HG03108 (cell line): ENCODE measurements at regions not wholly inside any gene's neighbourhood (a gene's known extent, or its start where the extent isn't known, plus 50 kb on each side); places are given as distances from the start of the nearest gene placed in this dataset.
"Not testable (repeated sequence)": the region's sequence is repeated elsewhere in the genome, so short reads cannot be mapped to it uniquely, and the experiment has no call there.

ENCODE experiments used
- ATAC-seq: cut with Tn5 transposase; IDR thresholded peaks from one replicate; pipeline ENCODE4 v1.9.1; 2021; ENCODE audit warnings: moderate library complexity; ENCODE audit not compliant: unreplicated experiment

DNA sequence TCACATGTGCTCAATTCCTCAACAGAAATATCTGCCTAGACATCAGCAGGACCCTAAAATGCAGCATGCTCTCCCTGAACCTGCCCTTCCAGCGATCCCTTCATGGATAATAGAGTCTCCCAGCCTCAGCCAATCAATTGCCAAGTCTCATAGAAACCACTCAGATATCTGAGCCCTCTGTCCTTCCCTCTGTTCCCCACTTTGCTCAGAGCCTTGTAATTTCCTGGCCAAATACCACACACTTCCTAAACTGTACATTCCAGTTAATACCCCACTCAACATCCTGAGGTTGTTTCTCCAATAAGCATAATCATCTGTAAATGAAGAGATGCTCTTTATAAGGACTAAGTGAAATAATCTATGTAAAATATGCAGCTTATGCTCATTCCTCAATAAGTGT lies 59.3 kb upstream of the PTGFRN start:
- no peak for ATAC-seq

DNA sequence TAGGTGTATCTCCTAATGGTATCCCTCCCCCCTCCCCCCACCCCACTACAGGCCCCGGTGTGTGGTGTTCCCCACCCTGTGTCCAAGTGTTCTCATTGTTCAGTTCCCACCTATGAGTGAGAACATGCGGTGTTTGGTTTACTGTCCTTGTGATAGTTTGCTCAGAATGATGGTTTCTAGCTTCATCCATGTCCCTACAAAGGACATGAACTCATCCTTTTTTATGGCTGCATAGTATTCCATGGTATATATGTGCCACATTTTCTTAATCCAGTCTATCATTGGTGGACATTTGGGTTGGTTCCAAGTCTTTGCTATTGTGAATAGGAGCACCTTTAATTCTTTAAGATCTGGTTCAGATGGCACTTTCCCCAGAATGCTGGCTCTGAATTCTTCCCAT lies 58.5 kb upstream of the PTGFRN start:
- not testable (repeated sequence) for ATAC-seq

DNA sequence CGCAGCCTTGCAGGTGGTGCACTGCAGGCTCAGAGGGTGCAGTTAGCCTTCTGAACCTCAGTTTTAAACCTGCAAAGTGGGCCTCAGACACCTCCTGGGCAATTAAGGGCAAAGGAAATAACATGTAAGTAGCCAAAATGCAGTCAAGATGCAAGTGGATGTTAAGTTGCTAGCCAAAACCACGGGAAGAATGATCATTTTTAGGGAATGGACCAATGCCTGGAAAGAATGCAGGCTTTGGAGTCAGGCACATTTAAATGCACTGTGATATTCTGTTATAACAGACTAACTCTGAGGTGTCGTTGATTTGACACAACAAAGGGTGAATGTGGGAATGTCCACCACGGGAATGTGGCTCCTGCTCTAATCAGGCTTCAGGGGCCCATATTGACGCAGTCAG lies 57.9 kb upstream of the PTGFRN start:
- no peak for ATAC-seq

DNA sequence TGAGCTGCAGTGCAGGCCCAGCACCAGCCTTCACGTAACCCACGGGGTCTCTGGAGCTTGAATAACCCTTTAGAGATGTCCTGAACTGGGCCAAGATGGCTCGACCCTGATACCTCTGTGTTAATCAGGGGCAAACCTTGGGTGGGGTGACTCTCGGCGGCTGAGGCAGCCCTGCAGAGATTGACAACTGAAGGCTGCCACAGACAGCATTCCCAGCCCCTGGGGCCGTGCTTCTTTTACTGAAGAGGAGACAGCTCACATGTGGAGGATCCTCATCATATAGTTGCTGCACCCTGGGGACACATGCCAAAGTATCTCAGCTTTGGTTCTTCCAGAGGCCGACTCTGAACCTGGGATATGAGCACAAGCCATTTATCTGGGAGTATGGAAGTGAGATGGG lies 57.3 kb upstream of the PTGFRN start:
- no peak for ATAC-seq

DNA sequence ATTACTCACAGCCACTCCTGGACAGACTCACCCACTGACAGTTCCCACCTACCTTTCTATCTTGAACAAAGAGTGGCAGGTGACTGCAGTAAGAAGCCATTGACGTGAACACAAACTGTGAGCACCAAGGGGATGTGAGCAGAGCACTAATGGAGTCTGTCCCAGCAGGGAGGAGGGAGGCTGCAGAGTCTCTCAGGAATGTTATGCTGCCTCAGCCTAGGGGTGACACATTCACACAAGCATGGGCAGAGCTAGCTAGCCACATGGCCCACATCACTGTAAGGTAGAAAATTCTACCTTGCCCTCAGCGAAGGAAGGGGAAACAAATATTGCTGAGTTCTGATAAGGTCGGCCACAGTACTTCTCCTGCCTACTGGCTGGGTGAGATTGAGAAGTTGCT lies 56.8 kb upstream of the PTGFRN start:
- ATAC-seq, result no peak

DNA sequence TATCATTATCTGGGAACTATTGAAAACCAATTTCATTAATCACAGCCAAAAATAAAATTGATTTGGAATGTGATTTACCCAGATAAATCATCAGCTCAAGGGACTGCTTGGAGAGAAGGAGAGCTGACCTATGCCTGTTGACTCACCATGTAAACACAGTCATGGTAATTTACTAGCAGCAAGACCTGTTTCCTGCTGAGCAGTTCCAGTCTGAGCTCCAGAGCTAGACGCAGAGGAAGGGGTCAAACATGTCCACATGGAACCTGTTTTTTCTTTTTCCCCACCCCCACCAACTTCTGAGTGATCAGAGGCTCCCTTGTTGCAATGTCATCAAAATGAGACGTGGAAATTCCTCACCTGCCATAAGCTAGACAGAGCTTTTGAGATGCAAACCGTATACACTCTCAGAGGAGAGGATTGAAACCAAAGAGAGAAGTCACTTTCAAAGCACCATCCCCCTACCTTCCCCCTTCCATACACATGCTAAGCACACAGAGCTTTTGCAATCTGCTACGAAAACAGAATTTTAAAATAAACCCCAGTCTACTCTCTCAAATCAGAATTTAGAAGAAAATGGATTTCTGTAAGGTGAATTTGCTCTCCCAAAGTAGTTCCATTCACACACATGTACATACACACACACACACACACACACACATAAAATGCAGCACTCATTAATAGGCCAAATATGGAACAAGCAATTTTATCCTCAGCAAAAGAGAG lies 55.9 kb upstream of the PTGFRN start:
- no peak for ATAC-seq

DNA sequence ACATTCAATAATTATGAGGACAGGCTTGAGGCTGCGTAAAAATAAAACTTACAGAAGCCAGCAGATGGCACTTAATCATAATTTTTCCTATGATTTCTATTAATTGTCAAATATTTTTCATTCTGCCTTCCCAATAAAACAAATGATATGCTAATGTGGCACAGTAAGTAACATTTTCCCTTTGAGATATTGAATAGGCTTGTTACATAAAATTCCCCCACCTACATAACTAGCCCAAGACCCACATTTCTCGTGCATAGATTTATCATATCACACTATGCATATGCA lies 55.4 kb upstream of the PTGFRN start:
- ATAC-seq, result no peak

DNA sequence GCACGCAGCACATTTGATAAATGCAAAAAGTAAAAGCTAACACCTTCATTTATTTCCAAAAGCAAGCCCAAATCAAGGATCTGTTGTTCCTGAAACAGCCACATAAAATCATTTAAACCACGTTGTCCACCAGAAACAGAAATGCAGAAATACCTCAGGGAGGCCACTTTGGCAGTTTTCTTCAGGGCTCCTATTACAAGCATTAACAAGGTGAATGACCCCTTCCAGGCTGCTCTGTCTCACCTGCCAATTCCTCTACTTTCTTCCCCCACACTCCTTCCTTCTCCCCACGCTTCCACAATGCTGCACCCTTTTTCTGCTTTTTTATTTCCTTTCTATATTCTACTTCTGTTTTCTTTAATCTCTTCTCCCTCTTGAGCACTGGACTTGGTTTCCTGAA lies 55.0 kb upstream of the PTGFRN start:
- no peak for ATAC-seq

DNA sequence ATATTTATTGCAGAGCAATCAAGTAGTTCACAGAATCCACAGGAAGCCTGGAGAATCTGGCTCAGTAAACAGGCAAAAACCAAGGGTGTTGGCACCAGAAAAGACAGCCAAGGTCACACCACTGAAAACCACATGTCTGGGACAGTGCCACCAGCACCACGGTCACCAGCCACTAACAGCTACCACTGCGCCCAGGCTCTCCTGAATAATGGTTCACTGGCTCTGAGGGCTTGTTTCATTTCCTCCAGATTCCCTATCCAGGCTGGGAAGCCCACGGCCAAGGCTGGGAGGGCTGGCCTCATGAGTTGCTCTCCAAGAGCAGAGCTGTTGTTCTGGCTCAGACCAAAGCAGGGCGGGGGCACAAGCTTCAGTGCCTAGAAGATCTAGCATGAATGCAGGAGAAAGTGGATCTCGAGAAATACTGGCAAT lies 54.5 kb upstream of the PTGFRN start:
- no peak for ATAC-seq

DNA sequence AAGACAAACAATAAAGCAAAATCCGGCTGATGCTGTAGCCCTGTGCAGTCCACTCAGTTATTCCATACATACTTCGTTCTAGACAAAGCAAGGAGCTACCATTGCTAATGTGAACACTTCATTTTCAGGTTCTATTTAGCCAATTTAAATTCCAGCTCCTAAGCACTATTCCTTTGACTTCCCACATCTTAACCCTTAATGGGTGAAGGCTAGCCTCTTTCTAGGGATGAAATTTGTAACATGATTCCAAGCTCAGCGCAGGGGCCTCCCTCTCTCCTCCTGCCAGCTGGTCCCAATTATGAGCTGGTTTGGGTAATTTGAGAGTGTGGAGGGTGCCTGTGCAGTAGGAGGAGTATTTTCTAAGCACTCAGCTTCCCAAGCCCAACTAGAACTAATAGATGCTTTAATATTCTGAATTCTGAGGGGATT lies 53.9 kb upstream of the PTGFRN start:
- no peak for ATAC-seq

DNA sequence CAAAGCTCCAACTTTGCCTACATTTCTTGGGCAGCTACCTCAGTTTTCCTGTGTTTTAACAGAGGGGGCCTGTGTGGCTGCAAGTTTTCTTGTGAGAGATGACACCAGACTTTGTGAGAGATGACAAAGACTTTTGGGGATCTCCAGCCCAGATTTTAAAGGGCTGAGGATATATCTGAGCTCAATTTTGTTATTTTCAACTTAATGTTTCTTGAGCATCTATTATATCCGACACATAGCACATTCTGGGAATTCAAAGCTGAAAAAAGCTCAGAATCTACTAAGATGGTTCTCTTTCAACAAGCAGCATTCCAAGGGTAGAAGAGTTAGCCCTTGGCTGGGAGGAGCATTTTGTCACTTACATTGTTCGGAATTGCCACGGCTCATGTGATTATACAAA lies 53.4 kb upstream of the PTGFRN start:
- no peak for ATAC-seq

DNA sequence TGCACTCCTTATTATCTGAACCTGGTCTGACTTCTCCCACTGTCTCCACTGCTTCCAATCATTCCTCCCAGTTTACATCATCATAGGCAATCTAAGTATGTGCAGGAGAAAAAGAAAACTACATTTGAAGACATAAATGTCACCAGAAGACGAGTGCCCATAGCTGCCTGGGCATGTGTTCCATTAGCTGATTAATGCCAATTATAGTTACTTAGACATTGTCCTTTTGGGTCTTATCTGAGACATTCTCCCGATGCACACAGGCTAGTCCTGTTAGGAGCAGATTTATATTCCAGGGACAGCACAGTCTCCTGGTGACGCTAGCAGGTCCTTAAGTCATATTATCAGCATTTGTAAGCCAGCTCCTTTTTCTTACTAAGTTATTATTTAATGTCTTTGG lies 52.6 kb upstream of the PTGFRN start:
- ATAC-seq, result no peak
